Liver (tissue), 2 donors: ENCODE measurements at regions not wholly inside any gene's neighbourhood (a gene's known extent, or its start where the extent isn't known, plus 50 kb on each side); places are given as distances from the start of the nearest gene placed in this dataset.

ENCODE experiments used
- HNF4G ChIP-seq: IDR thresholded peaks from 2 replicates; pipeline ENCODE4 v1.6.1; 2016; ENCODE audit warnings: antibody characterized with exemption
- TF ChIP-seq, protein P1 (sequence below): IDR thresholded peaks from 2 replicates; pipeline ENCODE4 v1.6.1; 2016; ENCODE audit warnings: antibody characterized with exemption
- donor health status: healthy.

- TF ChIP-seq, protein P1, sequence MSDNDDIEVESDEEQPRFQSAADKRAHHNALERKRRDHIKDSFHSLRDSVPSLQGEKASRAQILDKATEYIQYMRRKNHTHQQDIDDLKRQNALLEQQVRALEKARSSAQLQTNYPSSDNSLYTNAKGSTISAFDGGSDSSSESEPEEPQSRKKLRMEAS, result no peak
- no peak for TF ChIP-seq HNF4G
Observed at GRCh38 chr9:89939181-89939580, 334.4 kb downstream of the GADD45G start.
